ENCODE measurements at regions not wholly inside any gene's neighbourhood (a gene's known extent, or its start where the extent isn't known, plus 50 kb on each side); places are given as distances from the start of the nearest gene placed in this dataset.

- TF ChIP-seq ZNF263 (CRISPR knock-in tag; IDR thresholded peaks at IDR 0.05; ENCODE audit: low read depth) (no peak), GTF2I (CRISPR knock-in tag; conservative IDR thresholded peaks at IDR 0.05) (no peak), TEAD1 (CRISPR knock-in tag; IDR thresholded peaks at IDR 0.05) (no peak), ZNF532 (CRISPR knock-in tag; IDR thresholded peaks at IDR 0.05; ENCODE audit: borderline replicate concordance) (no peak), IRF1 (CRISPR knock-in tag; IDR thresholded peaks at IDR 0.05) (no peak), SOX15 (CRISPR knock-in tag; IDR thresholded peaks at IDR 0.05) (no peak), KAT7 (CRISPR knock-in tag; IDR thresholded peaks at IDR 0.05; ENCODE audit: borderline replicate concordance) (no peak)
Observed at GRCh38 chr5:96134886-96135285, 173.2 kb upstream of the ELL2 start (continued).

GRCh38 chr5:96133341-96134079 is 171.9 kb upstream of the ELL2 start:
- ChIA-PET CTCF (no interaction called here), POLR2A (no interaction called here)
- DNase-seq (ENCODE audit: low spot score) = no peak
- H3K4me1 Mint-ChIP-seq = no peaks in the 10 kb centered on the region; the same call in 1 of the 2 replicates
- no peaks in the 10 kb centered on the region for H3K9me3 Mint-ChIP-seq
- no peaks in the 10 kb centered on the region for H3K36me3 Mint-ChIP-seq
- H3K27ac Mint-ChIP-seq = no peak overlapping the region
- H3K4me3 Mint-ChIP-seq = no peak overlapping the region
- TF ChIP-seq EMX1 (CRISPR knock-in tag; IDR thresholded peaks at IDR 0.05) (no peak), ATF6 (CRISPR knock-in tag; IDR thresholded peaks at IDR 0.05) (no peak), ARID4B (CRISPR knock-in tag; IDR thresholded peaks at IDR 0.05; ENCODE audit: borderline replicate concordance) (no peak), ZNF219 (CRISPR knock-in tag; IDR thresholded peaks at IDR 0.05; ENCODE audit: borderline replicate concordance) (no peak), ELF4 (CRISPR knock-in tag; IDR thresholded peaks at IDR 0.05; ENCODE audit: low read depth) (no peak), CREM (CRISPR knock-in tag; IDR thresholded peaks at IDR 0.05) (no peak), USF1 (CRISPR knock-in tag; IDR thresholded peaks at IDR 0.05) (no peak), CBFB (CRISPR knock-in tag; IDR thresholded peaks at IDR 0.05; ENCODE audit: low read depth) (no peak), E2F5 (CRISPR knock-in tag; IDR thresholded peaks at IDR 0.05) (no peak), TEAD4 (CRISPR knock-in tag; IDR thresholded peaks at IDR 0.05) (no peak), AFF4 (CRISPR knock-in tag; IDR thresholded peaks at IDR 0.05; ENCODE audit: borderline replicate concordance) (no peak)
- no peak for ATAC-seq
- no peaks in the 10 kb centered on the region for H3K27me3 Mint-ChIP-seq (ENCODE audit: low read depth)
